Lung (tissue), 11 donors: ENCODE measurements at regions not wholly inside any gene's neighbourhood (a gene's known extent, or its start where the extent isn't known, plus 50 kb on each side); places are given as distances from the start of the nearest gene placed in this dataset.

ENCODE experiments used
- ATAC-seq: fragments of 200-7000 bp; cut with Tn5 transposase; one replicate; pipeline ENCODE4 v1.9.1; 2020; ENCODE audit warnings: moderate number of reproducible peaks; ENCODE audit not compliant: insufficient read depth, low FRiP score
- DNase-seq, 3 donors: peaks; one replicate each; pipeline ENCODE4 v3.0.0-alpha.2; 2013 to 2017
- H3K27ac ChIP-seq, 2 donors: one replicate each; pipeline ENCODE4 v1.5.1; 2013; ENCODE audit warnings: mild to moderate bottlenecking in 2 of 2, moderate library complexity in 2 of 2, control low read depth in 1 of 2, inconsistent platforms in 1 of 2, low read depth in 1 of 2, low read length in 1 of 2
- H3K27me3 ChIP-seq, 3 donors: one replicate each; pipeline ENCODE4 v1.5.1; 2013; ENCODE audit warnings: low read length in 2 of 3; ENCODE audit not compliant: control insufficient read depth in 3 of 3, insufficient read depth in 3 of 3
- H3K36me3 ChIP-seq, 4 donors: one replicate each; pipeline ENCODE4 v1.5.1; 2013; ENCODE audit warnings: low read length in 4 of 4, mild to moderate bottlenecking in 1 of 4, moderate library complexity in 1 of 4; ENCODE audit not compliant: control insufficient read depth in 4 of 4, insufficient read depth in 4 of 4
- H3K4me1 ChIP-seq, 5 donors: one replicate each; pipeline ENCODE4 v1.5.1; 2013; ENCODE audit warnings: low read length in 5 of 5, mild to moderate bottlenecking in 2 of 5, moderate library complexity in 1 of 5; ENCODE audit not compliant: control insufficient read depth in 5 of 5, insufficient read depth in 5 of 5
- H3K4me3 ChIP-seq: one replicate; pipeline ENCODE4 v1.5.1; 2013; ENCODE audit warnings: mild to moderate bottlenecking, control low read depth, moderate library complexity
- H3K9ac ChIP-seq, 2 donors: one replicate each; pipeline ENCODE4 v1.5.1; 2013; ENCODE audit warnings: low read length in 2 of 2, control low read depth in 1 of 2; ENCODE audit not compliant: insufficient read depth in 1 of 2
- H3K9me3 ChIP-seq, 4 donors: one replicate each; pipeline ENCODE4 v1.5.1; 2013; ENCODE audit warnings: low read length in 3 of 4, mild to moderate bottlenecking in 1 of 4, moderate library complexity in 1 of 4; ENCODE audit not compliant: control insufficient read depth in 4 of 4, insufficient read depth in 3 of 4
- WGBS, 2 donors: extraction: QIAGEN DNeasy Blood & Tissue Kit; methylation state at CpG; one replicate each; pipeline ENCODE4 v1.1.7; 2013; 5-methylcytosine and 5-hydroxymethylcytosine counted together
- TF ChIP-seq, protein P1 (sequence below): IDR thresholded peaks from 2 replicates; pipeline ENCODE4 v1.5.1; 2012; ENCODE audit warnings: mild to moderate bottlenecking; ENCODE audit errors: control extremely low read depth, extremely low read depth
- donor health status: control.
- donor health status: control.
- donor health status: Bipolar disorder and iron deficiency.
- donor health status: healthy.
- donor health status: DM: yes; HTN: yes; CAD: no.

DNA sequence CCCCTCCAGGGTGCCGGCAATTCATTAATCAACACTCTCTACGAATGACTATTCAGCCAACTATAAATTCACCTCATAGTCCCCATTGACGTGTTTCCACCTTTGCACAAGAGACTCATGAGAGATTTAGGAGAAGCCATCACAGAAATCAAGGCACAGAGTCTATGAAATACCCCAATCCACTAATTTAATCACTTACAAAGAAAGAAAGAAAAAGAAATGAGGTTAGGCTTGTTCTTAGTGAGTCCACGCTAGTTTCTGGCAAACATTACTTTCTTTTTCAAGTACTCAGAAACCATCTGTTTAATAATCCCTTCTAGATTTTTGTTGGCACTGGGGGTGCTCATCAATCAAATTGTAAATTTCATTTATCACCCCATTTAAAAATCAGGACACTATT lies 125.2 kb upstream of the ADPGK start:
- H3K27me3 ChIP-seq = no peaks in the 10 kb centered on the region
- WGBS, 2 donors = 73 to 84% methylated on average over 4 of the region's 4 CpGs

DNA sequence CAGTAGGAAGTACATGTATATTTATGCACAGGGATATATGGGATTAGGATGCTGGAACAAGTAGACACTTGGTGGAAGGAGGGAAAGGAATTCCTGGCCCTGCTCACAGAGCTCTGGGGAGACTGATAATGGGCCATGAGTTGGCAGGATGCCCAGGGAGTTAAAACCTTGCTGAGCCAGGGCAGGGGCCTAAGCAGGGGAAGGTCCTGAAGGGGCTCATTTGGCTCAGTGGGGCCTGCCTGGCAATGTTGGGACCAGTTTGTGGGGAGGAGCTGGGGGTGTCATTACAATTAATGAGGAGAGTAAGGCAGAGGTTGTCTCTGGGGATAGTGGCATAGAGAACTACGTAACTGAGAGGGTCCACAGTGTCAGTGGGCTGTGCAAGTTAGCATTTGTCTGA lies 124.2 kb upstream of the ADPGK start:
- peak; percentile 85 to 89 (median 86) for DNase-seq
- H3K9me3 ChIP-seq = no peaks in the 10 kb centered on the region
- H3K36me3 ChIP-seq = no peaks in the 10 kb centered on the region
- H3K4me1 ChIP-seq = peaks cover 0 to 13% (median 7%) of the 10 kb centered on the region in 5 donors
- H3K4me3 ChIP-seq = no peak overlapping the region
- no peak for ATAC-seq
- H3K9ac ChIP-seq = no peak overlapping the region
- TF ChIP-seq, protein P1, sequence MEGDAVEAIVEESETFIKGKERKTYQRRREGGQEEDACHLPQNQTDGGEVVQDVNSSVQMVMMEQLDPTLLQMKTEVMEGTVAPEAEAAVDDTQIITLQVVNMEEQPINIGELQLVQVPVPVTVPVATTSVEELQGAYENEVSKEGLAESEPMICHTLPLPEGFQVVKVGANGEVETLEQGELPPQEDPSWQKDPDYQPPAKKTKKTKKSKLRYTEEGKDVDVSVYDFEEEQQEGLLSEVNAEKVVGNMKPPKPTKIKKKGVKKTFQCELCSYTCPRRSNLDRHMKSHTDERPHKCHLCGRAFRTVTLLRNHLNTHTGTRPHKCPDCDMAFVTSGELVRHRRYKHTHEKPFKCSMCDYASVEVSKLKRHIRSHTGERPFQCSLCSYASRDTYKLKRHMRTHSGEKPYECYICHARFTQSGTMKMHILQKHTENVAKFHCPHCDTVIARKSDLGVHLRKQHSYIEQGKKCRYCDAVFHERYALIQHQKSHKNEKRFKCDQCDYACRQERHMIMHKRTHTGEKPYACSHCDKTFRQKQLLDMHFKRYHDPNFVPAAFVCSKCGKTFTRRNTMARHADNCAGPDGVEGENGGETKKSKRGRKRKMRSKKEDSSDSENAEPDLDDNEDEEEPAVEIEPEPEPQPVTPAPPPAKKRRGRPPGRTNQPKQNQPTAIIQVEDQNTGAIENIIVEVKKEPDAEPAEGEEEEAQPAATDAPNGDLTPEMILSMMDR = no peak
- H3K27ac ChIP-seq = no peak overlapping the region
- 87 to 90% methylated on average over 1 of the region's 1 CpG for WGBS, 2 donors
- H3K27me3 ChIP-seq = no peaks in the 10 kb centered on the region

More for the DNA sequence above, 125.2 kb upstream of the ADPGK start:
- TF ChIP-seq, protein P1 = no peak
- no peak overlapping the region for H3K27ac ChIP-seq
- no peak overlapping the region for H3K4me3 ChIP-seq
- no peaks in the 10 kb centered on the region for H3K9me3 ChIP-seq
- DNase-seq (peak in 1 of 3 donors; percentile 21), ATAC-seq (no peak)
- no peak overlapping the region for H3K9ac ChIP-seq
- no peaks in the 10 kb centered on the region for H3K36me3 ChIP-seq
- peaks cover 0 to 13% (median 4%) of the 10 kb centered on the region in 5 donors for H3K4me1 ChIP-seq

DNA sequence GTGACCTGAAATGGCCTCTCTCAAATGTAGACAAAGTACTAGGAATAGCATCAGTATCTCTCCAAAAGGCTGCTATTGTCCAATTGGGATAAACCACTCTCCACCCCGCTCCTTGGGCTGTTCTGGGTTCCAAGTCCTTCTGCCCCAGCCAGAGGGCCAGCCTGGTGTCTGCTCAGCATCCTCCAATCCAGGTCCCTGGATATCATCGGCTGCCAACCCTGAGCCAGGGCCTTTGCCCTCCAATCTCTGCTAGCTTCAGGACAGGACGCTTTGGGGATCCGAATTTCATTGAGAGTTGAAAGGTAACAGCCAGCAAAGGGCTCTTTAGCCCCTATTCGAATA lies 119.3 kb upstream of the ADPGK start:
- H3K4me3 ChIP-seq = no peak overlapping the region

More for the DNA sequence above, 119.3 kb upstream of the ADPGK start:
- H3K4me1 ChIP-seq = peaks cover 0 to 15% (median 5%) of the 10 kb centered on the region in 5 donors
- ATAC-seq (no peak), DNase-seq (no peak)
- H3K36me3 ChIP-seq = no peaks in the 10 kb centered on the region
- H3K9ac ChIP-seq = no peak overlapping the region
- H3K9me3 ChIP-seq = no peaks in the 10 kb centered on the region
- TF ChIP-seq, protein P1 = no peak
- peaks cover 0 to 4% (median 0%) of the 10 kb centered on the region in 3 donors for H3K27me3 ChIP-seq
- no peak overlapping the region for H3K27ac ChIP-seq
- WGBS, 2 donors = 63 to 71% methylated on average over 5 of the region's 5 CpGs
